Type B pancreatic cell (in vitro differentiated cells): ENCODE measurements at regions not wholly inside any gene's neighbourhood (a gene's known extent, or its start where the extent isn't known, plus 50 kb on each side); places are given as distances from the start of the nearest gene placed in this dataset.
"Not testable (repeated sequence)": the region's sequence is repeated elsewhere in the genome, so short reads cannot be mapped to it uniquely, and the experiment has no call there.

Experiments used
- DNase-seq: peaks from one replicate; pipeline ENCODE4 v3.0.0; 2021; ENCODE audit warnings: mixed read lengths; ENCODE audit not compliant: unreplicated experiment; ENCODE audit errors: extremely low spot score
- H3K27ac Mint-ChIP-seq: 2 replicates; pipeline ENCODE4 v1.8.0; 2021; ENCODE audit warnings: mild to moderate bottlenecking, mixed read lengths
- H3K27me3 Mint-ChIP-seq: 2 replicates; pipeline ENCODE4 v1.8.0; 2021; ENCODE audit warnings: mixed read lengths
- H3K36me3 Mint-ChIP-seq: 2 replicates; pipeline ENCODE4 v1.8.0; 2021; ENCODE audit warnings: mixed read lengths
- H3K4me1 Mint-ChIP-seq: one replicate; pipeline ENCODE4 v1.8.0; 2021; ENCODE audit warnings: mixed read lengths; ENCODE audit not compliant: unreplicated experiment
- H3K4me3 Mint-ChIP-seq: 2 replicates; pipeline ENCODE4 v1.8.0; 2021; ENCODE audit warnings: mild to moderate bottlenecking, mixed read lengths
- H3K9me3 Mint-ChIP-seq: 2 replicates; pipeline ENCODE4 v1.8.0; 2021; ENCODE audit warnings: mixed read lengths

DNA sequence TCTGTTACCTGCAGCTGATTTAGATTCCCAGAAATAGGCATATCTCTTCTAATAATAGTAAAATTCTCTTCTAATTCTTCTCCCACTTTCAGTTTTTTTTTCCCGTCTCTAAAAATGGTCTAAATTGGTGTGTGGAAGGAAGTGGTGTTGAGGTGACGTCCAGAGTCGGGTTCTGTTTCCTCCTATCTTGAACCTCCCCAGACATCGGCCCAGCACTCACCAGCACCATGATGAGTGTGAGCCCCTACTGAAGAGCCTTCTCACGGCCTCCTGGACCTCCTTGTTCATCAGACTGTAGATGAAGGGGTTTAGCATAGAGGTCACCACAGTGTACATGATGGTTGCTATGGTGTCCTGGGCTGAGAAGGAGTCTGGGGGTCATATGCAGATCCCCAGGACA lies 53.5 kb upstream of the FAM153A start:
- H3K4me3 Mint-ChIP-seq, H3K9me3 Mint-ChIP-seq, H3K36me3 Mint-ChIP-seq, H3K27me3 Mint-ChIP-seq, H3K4me1 Mint-ChIP-seq, H3K27ac Mint-ChIP-seq, DNase-seq: not testable (repeated sequence)
